Mucosa of gallbladder (tissue), 1 donor: ENCODE measurements at regions not wholly inside any gene's neighbourhood (a gene's known extent, or its start where the extent isn't known, plus 50 kb on each side); places are given as distances from the start of the nearest gene placed in this dataset.
A peak's percentile ranks its signal among the peaks of the same experiment; 100 is the strongest.

Experiments
- DNase-seq: peaks from one replicate; pipeline ENCODE4 v3.0.0-alpha.2; 2020; ENCODE audit warnings: low spot score
- donor health status: DM: no; HTN: no; CAD: no.

DNA sequence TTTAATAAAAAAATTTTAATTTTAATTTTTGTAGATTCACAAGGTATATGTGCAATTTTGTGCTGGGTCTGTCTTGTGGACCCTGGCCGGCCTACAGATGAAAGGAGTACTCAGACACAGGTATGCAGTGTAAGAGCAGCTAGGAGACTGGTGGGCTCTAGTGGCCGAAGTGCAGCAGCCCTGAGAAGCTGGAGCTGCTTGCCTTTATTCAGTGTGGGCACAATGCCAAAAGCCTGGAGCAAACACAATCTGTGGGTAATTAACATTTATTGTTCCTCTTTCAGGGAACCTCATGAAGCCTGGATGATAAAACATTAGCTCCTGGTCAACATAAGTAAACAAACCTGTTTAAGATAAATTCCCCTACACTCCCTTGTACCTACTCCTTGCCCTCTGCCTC, 135.7 kb upstream of the SEL1L start:
- DNase-seq = no peak

DNA sequence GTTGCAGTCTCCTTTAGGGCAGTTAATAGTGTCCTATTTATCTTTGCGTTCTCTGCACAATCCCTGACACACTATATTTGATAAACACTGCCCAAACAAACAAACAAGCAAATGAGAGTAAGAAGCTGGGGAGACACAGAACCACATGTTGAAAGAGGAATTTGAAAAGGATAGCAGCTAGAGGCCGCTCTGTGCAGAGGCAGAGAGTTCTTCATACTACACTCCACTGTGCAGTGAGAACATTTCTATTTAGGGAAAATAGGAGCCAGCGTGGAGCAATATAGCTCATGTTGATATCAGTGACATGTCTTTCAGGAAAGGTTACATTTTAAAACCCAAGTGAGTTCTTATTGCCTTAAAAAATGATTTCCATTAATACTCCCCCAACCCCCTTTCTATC, 140.3 kb upstream of the SEL1L start:
- no peak for DNase-seq

DNA sequence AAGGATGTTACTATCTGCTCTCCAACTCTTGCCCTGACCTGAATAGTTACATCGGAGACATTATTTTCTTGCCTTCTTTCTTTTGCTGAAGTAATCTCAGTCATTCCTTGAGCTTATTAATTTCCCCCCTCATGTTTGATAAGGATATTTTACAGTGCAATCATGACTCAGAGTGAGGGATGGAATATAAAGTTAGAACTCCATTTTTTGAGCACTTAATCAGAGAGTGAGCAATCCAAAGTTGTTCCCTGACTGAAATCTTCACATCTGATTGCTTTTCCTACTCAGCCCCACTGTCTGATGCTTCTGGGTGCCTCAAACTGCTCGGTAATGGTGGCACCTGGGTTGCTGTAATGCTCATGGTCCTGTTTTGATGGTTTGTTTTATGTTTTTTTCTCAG, 142.7 kb upstream of the SEL1L start:
- no peak for DNase-seq

DNA sequence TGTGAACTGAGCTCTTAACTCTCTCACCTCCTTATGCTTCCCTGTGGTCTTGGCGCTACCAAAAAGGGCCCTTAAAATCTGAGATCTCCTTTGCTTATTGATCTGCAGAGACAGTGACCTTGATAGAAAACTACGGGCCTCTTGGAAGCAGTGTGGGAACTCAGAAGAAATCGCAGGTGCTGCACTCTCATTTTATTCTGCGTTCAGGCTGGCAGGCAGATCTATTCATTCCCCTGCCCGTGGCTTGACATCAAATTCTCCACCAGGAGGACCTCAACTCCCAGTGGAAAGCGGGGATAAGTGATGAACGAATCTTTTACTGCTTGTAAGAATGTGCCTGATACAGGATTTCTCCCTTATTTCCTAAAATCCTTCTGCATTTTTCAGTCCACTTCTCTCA, 143.2 kb upstream of the SEL1L start:
- no peak for DNase-seq

DNA sequence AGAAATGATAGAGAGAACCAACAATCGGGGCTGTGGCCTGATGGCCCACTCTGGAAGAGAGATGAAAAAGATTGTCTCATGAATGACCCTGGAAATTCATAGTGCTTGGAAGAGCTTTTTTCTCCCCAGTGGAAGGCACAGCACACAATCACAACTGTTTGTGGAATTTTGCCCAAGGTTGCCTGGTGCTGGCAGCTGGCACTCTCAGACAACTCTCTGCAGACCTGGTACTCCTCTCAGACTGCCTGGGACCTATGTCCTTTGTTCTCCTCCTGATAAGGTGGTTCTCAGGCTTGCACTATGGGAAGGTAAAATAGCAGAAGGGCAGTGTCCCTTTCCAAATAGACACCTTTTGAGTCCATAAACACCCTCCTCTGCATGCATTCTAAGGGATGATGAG, 144.1 kb upstream of the SEL1L start:
- no peak for DNase-seq

DNA sequence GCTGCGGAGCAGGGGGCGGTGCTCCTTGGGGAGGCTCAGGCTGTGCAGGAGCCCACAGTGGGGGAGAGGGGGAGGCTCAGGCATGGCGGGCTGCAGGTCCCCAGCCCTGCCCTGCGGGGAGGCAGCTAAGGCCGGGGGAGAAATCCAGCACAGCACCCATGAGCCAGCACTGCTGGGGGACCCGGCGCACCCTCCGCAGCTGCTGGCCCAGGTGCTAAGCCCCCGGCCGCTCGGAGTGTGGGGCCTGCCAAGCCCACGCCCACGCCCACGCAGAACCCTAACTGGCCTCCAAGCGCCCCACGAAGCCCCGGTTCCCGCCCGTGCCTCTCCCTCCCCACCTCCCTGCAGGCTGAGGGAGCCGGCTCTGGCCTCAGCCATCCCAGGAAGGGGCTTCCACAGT, 145.6 kb upstream of the SEL1L start:
- DNase-seq = no peak

DNA sequence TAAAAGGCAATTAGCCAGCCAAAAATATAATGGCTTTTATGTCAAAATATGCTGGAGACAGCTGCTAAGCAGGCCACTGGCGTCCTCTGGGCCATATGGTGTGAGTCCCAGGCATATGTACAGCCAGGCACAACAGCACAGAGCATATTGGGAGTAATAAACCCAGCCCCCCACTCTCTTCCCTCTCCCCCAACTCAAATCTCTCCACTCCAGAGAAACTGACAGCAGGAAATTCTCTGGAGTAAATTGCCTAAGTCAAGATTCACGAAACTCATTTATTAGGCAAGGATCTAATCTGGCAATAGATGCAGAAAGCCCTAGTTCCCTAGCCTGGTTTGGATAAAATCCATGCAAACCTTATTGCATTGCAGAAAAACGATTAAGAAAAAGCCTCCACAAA, 147.9 kb upstream of the SEL1L start:
- no peak for DNase-seq

DNA sequence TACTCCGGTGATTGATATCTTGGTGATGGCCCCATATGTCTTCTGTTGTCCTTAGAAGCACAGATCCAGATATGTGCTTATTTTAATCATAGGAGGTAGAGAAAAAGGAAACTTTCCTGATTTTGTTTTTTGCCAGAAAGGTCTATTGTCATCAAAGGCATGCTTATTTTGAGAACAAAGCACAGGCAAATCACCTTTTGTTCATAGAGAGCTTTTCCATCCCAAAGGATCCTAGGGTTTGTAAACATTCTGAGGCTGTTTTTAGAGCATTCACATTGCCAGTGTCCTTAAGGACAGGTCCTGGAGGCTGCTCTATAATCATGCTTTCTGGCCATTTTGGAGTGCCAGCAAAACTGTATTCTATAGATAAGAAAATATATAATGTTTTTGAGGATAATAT, 148.5 kb upstream of the SEL1L start:
- DNase-seq = no peak

DNA sequence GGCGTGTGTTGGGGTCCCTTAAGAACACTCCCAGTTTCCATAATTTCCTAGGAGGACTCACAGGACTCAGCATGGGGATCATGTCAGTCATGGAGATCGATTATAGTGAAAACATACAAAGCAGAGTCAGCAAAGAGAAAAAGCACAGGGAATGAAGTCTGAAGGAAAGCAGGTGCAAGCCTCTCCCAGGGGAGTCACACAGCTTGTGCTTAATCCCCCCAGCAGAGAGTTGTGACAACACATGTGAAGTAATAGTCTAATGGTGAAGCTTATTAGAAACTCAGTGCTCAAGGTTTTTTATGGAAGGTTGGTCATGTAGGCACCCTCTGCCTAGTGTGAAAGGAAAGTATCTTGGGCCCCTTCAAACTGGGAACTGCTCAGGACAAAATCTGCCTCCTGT, 149.0 kb upstream of the SEL1L start:
- no peak for DNase-seq

DNA sequence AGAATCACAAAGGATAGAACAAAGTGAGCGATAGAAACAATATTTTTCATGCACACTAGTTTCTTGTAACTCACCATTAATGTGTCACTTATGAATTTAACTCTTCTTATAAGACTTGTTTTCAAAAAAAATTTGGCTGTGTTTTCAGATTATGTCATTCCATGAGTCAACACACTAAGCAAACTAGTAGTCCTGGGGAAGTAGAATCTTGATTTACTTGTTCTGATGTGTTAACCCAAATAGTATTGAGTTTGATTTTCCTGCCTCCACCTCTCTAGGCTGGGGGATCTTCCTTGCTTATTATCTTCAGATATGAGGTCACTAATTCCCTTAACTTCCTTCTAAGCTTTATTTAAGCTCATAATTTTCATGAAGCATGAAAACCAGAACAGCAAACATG, 151.0 kb upstream of the SEL1L start:
- DNase-seq = no peak

DNA sequence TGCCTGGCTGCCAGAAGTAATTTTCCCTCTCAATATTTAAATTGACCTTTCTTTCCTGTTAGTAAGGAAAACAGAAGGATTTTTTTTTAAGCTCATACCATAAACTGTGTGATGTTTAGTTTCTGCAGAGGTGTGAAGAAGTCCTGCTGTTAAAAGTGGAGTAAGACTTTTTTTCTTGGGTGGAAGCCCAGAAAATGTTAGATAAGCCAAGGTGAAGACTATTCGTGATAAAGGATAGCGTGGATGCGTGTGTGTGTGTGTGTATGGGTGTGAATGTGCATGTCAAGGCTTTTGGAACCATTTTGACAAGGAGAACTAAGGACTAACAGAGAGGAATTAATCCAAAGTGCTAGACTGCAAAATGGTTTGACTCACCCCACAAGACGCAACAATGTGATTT, 152.9 kb upstream of the SEL1L start:
- no peak for DNase-seq

DNA sequence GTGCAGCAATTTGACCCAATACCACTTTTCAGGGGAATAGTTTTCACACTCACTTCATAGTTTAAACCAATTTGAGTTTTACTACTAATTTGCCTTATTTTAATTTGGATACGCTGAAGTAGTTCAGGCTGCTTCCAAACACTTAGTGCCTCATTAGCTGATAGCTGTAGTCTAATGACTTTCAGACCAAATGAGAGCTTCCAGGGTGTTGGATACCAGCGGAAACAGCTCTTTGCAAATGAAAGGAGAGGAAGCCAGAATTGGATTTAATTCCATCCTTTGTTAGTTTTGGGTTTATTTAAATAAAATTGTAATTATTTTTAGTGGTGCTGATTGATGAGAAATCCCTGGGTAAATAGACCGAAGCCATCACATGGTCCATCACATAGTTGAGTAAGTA, 158.3 kb upstream of the SEL1L start:
- no peak for DNase-seq

DNA sequence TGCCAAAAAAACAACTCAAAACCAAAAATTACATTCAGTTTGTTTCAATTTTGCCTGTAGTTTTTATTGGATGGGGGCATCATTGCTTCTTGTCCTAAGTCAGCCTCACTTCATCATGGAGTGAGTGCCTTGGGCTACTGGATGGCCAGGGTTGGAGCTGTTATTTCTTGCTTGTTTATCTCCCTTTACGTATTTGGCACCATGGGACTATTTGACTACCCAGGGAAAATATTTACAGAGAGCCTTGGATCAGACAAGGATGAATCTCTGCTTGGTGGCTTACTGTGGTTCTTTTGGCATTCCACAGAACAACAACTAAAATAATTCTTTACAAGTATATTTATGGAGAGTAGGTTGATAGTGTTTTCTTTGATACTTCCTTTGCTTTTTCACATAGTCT, 160.8 kb upstream of the SEL1L start:
- DNase-seq = no peak

DNA sequence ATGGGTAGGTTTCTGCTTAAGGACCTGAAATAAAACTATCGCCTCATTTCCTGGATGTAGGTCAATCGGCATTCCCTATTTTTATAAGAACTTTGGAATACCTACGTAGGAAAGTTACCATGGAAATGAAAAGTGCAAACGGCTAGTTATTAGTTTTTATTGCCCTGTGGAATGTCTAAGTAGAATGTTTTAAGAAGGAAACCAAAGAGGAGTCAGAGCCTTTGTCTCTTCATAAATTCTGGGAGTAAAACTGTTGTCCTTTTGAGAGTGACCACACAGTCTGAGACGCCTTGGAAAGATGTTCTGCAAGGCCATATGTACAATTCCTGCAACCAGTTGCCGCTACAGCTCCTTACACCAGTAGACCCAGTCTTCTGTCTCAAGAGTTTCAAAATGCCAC, 176.0 kb upstream of the SEL1L start:
- DNase-seq = no peak

DNA sequence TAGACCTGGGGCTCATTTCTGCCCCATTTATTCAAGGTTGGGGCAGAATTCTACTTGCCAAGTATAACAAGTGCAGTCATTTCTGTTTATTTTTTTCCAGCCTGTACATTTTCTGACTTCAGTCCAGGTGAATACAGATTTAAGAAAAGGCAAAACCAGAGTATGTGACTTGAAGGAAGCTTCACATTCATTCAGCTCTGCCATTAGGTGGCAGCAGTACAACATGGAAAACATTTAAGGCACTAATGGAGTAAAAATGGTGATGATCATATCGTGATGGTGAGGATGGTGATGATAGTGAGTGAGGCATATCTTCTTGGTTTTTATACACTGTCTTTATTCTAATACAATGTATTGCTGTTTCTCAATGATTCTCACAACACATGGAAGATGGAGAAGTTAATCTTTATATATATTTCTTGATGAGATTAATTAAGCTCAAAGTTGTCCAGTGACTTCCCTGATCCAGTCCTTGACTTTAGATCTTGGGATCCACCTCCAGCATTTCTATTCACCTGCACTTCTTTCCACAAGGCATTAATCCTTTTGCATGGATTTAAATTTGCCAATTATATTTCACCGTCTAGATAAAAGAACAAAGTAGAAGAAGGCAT, 176.7 kb upstream of the SEL1L start:
- peak; percentile 14 for DNase-seq

DNA sequence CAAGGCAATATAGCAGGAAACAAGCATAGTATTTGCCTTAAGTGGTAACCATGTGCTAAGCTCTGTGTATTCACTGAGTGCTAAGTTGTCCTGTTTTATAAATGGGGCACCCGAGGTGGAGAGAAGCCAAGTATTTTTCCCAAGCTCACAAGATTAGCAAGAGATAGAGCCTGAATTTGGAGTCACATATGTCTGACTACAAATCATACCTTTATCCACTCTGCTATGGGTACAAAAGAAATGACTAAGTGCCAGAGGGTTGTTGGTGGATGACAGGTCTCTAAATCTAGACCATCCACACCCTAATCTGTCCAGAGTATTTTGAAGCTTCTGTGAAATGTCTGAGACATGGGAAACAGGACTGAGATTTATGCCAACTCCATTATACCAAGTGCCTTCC, 182.1 kb upstream of the SEL1L start:
- no peak for DNase-seq

DNA sequence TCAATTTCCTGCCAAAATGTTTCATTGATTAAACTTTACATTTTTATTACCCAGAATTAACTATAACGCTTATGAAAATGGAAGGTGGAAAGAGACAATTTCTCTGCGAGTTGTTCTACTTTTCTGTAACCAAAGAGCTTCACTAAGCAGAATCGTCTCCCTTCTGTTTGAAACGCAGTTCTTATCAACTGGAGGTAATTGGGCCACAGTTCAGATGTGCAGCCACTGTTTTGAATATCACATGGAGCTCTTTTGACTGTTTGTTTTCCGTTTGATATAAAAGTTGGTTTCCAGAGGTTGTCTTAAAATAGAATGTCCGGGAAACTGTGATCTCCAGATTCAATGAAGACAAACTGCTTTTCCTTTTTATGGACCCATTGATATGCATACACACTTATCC, 183.3 kb upstream of the SEL1L start:
- DNase-seq = no peak

DNA sequence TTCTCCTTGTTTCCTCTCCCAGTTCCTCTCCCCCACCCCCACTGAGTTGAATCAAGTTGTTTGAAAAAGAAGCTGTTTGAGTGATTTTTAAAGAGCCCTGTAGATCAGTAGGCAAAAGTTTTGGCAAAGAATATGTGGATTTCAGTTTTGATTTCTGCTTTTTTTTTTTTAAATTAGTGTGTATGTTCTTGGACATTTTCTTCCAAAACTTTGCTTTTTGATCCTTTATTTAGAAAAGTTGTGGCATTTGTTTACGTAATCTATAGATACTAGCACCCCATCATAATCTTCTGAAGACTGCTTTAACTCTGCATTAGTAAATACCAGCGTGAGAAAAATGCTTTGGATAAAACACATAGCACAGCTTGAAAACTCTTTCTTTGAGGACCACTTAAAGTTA, 190.3 kb upstream of the SEL1L start:
- no peak for DNase-seq

DNA sequence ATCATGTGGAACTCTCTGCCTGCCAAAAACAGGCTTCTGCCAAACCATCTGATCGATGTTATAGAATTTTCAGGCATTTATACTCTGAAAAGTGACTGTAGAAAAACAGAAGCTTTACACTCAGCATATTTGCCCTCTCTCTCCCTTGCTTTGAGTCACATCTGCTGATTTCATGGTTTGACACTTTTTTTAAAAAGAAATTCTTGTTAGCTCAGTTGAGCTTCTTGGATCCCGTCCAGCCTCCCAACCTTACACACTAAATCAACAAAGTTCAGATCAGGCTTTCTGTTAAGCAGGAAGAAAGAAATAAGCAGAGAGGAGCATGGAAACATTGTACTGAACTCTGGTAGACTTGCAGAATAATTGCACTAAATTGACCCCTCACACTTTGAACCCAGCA, 193.6 kb upstream of the SEL1L start:
- DNase-seq = peak; percentile 61

DNA sequence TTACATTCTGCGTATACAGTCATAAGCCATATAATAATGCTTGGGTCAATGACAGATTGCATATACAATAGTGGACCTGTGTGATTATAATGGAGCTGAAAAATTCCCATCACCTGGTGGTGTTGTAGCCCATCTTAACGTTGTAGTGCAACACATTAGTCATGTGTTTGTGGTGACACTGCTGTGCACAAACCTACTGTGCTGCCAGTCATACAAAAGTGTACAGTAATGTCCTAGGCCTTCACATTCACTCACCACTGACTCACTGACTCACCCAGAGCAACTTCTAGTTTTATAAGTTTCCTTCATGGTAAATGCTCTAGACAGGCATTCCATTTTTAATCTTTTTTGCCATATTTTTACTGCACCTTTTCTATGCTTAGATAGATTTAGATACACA, 194.8 kb upstream of the SEL1L start:
- no peak for DNase-seq

DNA sequence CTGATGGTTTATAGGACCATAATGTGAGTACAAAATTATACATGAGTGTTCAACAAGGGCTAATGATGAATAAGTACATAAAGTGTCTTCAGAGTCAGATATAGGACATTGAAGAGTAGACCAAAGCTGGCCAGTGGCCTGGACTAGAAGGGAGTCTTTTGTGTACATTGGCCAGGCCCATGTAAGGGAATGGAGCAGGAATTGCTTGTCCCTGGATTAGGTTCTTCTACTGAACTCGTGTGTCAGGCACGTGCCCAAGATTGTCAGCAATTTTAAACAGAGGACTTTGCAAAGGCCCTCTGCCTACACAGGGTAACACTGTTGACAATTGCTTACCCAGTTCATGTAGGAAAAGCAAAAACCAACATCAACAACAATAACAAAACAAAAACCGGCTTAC, 196.0 kb upstream of the SEL1L start:
- no peak for DNase-seq

DNA sequence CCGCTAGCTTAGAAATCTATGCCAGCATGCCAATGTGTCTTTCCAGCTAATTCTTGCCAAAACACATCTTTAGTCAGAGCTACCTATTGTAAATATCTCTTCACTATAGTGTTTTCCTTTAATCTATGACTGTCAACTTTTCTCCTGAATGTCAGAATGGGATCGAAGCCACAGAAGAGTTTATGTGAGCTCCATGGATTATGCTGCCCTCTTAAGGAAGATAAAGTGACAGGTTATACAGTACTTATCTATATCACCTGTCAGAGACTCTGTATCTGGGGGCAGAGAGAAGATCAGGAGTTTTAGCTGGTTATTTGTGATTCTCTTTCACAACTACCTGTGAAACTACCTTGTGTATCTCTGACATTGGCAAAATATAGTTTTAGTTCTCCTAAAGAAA, 204.3 kb upstream of the SEL1L start:
- DNase-seq = no peak

DNA sequence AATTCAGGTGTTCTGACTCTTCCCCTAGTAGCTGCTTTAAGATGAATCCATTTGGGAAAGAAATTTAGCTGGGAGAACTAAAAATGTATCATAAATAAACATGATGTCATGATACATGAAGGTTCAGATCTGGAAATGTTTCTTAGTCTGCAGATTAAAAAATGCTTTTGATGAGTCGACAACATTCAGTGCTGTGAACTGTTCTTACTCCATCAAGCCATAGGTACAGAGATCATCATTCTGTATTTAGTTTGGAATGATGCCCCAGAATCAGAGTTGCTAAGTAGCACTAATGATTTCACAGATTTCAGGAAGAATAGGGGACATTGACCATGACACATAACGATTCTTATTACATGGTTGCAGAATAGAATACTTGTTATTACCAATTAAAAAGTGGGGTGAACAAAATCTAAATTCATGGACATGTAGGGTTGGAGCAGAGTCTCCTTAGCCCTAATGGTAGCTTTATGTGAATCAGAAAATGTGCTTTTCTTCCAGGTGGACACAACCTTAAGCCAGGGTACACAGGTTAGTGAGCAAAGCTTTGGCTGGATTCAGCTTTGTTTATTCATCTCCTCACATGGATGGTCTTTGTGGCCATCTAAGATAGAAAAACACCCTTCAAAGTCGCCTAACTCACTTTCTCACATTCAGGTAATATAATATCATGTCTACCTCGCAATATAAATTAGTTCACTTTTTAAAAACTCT, 205.4 kb upstream of the SEL1L start:
- no peak for DNase-seq

DNA sequence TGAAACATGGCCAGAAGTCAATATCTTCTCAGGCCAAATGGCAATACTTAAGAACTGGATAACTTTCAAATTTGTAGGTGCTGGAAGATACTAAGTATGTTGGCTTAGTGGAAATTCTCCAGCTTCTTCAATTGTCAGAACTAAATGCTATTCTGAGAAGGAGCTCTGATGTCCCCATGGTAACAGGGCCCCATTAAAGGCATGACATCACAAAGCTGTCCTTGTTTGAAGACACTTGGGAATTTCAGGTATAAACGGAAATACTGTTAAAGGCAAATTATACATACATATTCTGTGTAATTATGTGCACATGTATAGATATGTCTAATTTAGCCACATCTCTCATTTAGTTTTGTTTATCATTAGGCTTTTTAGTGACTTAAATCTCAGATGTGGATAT, 210.0 kb upstream of the SEL1L start:
- no peak for DNase-seq
